ENCODE measurements at regions not wholly inside any gene's neighbourhood (a gene's known extent, or its start where the extent isn't known, plus 50 kb on each side); places are given as distances from the start of the nearest gene placed in this dataset.

DNA sequence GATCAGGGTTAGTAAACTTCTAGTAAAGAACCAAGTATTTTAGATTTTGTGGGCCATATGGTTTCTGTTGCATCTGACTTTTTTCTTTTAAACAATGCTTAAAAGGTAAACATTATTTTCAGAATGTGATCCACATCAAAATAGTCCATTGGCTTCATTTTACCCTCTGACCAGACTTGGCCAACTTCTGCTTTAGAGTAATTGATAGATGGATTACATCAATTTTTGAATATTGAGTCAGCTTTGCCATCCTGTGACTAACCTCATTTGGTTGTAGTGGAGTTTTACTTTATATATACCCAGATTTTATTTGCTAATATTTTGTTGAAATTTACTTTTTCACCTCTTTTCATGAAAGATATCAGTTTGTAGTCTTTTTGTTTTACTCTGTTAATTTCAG lies 559.8 kb downstream of the TLL1 start:
- TF ChIP-seq, protein P1, sequence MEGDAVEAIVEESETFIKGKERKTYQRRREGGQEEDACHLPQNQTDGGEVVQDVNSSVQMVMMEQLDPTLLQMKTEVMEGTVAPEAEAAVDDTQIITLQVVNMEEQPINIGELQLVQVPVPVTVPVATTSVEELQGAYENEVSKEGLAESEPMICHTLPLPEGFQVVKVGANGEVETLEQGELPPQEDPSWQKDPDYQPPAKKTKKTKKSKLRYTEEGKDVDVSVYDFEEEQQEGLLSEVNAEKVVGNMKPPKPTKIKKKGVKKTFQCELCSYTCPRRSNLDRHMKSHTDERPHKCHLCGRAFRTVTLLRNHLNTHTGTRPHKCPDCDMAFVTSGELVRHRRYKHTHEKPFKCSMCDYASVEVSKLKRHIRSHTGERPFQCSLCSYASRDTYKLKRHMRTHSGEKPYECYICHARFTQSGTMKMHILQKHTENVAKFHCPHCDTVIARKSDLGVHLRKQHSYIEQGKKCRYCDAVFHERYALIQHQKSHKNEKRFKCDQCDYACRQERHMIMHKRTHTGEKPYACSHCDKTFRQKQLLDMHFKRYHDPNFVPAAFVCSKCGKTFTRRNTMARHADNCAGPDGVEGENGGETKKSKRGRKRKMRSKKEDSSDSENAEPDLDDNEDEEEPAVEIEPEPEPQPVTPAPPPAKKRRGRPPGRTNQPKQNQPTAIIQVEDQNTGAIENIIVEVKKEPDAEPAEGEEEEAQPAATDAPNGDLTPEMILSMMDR (IDR thresholded peaks at IDR 0.05; ENCODE audit: insufficient read depth, low read depth, low read length): no peak
- H3K4me3 ChIP-seq (ENCODE audit: low read depth, low read length): no peak overlapping the region
- no peak for DNase-seq (ENCODE audit: low read depth)

DNA sequence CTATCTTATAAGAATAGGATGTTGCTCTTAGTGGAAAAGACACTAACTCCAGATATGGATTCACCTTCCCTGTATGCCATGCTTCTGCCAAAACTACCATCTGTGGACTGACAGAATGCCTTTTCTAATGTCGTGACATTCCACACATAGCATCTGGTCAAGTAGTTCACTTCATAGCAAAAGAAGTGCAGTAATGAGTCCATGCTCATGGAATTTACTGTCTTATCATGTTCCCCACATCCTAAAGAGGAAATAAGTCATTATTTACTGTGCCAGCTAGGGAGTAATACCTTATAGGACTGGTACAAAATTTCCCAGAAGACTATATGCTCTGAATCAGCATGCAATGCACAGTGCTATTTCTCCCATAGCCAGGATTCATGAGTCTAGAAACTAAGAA lies 562.4 kb downstream of the TLL1 start:
- TF ChIP-seq, protein P1 (IDR thresholded peaks at IDR 0.05; ENCODE audit: insufficient read depth, low read depth, low read length): no peak
- H3K4me3 ChIP-seq (ENCODE audit: low read depth, low read length): no peak overlapping the region
- DNase-seq (ENCODE audit: low read depth): peak; percentile 30

DNA sequence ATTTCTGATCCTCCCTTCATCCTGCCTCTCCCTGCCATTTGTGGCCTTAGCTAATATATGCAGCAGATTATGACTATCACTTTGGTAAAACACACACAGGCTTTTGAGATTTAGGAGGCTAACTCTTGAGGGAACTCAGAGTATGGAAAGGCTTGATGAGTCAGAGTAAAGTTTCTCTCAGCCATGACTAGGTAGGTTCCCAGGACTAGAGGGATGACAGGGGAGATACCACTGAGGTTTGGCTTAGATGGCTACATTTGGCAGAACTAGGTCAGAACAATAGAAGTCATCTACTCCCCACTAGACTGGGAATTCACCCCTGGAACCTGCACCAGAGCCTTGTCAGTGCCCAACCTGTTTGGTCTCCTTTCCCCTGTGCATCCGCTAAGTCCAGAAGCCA lies 585.7 kb downstream of the TLL1 start:
- TF ChIP-seq, protein P1 (IDR thresholded peaks at IDR 0.05; ENCODE audit: insufficient read depth, low read depth, low read length): no peak
- DNase-seq (ENCODE audit: low read depth): no peak
- no peak overlapping the region for H3K4me3 ChIP-seq (ENCODE audit: low read depth, low read length)

DNA sequence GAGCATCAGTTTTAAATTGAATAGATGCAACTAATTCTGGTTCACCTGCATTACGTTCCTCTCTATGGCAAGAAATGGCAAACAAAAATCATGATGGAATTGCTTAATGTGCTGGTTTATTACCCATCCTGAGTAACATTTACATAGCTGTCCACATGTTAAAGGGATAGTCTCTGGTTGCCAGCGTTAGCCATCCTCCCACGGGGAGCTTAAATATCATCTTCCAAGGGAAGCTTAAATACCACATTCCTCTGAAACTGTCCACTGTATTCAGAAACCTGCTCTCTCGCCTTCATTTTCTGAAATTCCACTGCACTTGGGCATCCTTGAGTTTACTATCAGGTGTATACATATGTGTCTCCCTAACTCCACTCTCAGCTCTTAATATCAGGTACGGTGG lies 586.6 kb downstream of the TLL1 start:
- no peak overlapping the region for H3K4me3 ChIP-seq (ENCODE audit: low read depth, low read length)
- TF ChIP-seq, protein P1 (IDR thresholded peaks at IDR 0.05; ENCODE audit: insufficient read depth, low read depth, low read length): no peak
- DNase-seq (ENCODE audit: low read depth): no peak

DNA sequence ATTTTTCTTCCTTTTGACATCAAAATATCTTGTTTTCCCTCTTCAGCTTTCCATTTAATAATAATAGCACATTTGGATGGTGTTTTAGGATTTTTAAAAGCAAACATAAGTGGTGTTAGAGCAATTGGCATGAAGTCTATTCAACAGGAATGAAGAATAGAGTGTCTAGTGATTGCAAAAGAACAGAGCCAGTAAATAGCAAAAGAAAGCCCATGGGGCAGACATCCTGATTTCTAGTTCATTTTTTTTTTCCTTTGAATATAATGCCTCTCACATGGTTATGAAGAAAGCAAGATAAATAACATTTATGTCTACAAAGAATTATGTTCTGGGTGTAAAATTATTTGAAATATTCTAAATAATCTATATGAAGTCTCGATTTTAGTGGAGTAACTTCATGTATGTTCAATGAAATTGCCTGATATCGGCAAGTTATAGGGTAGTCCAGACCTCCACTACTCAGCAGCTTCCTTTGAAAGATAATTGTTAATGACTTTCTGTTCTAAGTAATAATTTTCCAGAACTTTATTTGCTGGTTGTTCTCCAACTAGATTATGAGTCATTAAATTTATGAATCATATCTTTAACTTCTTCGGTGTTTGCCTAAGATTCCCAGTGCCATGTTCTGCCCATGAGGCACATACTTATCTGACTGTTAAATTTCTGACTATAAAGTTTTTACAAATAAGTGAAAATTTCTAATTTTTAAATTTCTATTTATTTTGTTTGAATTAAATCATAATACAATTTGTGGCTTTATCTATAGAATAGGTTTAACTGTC lies 587.9 kb downstream of the TLL1 start:
- DNase-seq (ENCODE audit: low read depth): no peak
- H3K4me3 ChIP-seq (ENCODE audit: low read depth, low read length): no peak overlapping the region
- TF ChIP-seq, protein P1 (IDR thresholded peaks at IDR 0.05; ENCODE audit: insufficient read depth, low read depth, low read length): no peak

DNA sequence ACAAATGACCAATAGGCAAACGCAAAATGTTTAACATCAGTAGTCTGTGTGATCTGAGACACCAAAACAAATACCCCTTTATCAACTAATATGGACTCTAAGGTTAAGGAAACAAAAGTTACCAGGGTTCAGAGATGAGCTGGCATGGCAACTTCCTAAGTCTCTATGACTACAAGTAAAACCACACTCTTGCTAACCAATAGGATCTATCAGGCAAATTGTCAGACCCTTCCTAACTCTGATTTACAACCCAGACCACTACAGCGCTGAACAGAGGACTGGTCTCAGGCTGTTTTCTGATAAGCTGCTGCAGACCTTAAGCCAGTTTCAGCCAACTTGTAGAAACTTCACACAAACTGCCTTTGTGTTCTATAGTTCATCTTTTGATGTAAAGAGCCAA lies 608.0 kb downstream of the TLL1 start:
- DNase-seq (ENCODE audit: low read depth): no peak
- H3K4me3 ChIP-seq (ENCODE audit: low read depth, low read length): no peak overlapping the region
- TF ChIP-seq, protein P1 (IDR thresholded peaks at IDR 0.05; ENCODE audit: insufficient read depth, low read depth, low read length): no peak

DNA sequence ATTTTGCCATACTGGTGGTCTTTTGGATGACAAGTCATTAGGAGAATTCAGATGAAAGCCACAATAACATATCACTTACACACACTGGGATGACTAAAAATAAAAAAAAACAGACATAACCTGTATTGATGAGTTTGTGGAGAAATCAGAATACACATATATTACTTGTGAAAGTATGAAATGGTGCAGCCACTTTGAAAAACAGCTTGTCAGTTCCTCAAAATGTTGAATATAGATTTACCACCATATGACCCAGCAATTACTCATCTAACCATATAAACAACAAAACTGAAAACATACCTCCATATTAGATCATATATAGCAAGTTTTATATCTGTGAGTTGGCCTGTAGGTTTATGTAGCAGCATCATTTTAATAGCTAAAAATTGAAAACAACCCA lies 608.7 kb downstream of the TLL1 start:
- no peak overlapping the region for H3K4me3 ChIP-seq (ENCODE audit: low read depth, low read length)
- no peak for DNase-seq (ENCODE audit: low read depth)
- TF ChIP-seq, protein P1 (IDR thresholded peaks at IDR 0.05; ENCODE audit: insufficient read depth, low read depth, low read length): no peak
